ENCODE measurements at regions not wholly inside any gene's neighbourhood (a gene's known extent, or its start where the extent isn't known, plus 50 kb on each side); places are given as distances from the start of the nearest gene placed in this dataset.
"Not testable (repeated sequence)": the region's sequence is repeated elsewhere in the genome, so short reads cannot be mapped to it uniquely, and the experiment has no call there.

DNA sequence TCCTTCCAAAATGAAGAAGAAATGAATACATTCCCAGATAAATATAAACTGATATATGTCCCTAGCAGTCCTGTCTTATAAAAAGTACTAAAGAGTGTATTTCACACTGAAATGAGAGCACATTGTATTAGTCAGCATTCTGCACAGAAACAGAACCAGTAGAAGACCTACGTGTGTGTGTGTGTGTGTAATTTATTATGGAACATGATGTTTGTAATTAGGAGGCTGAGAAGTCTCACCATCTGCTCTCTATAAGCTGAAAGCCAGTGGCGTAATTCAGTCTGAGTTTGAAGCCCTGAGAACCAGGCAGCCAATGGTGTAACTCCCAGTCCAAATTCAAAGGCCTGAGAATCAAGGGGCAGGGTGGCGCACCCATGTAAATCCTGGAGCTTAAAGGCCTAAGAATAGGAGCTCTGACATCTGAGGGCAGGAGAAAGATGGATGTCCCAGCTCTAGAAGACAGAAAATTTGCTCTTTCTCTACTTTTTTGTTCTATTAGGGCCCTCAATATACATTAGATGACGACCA lies 146.5 kb upstream of the LYPLAL1 start:
- DNase-seq: peak; percentile 80

DNA sequence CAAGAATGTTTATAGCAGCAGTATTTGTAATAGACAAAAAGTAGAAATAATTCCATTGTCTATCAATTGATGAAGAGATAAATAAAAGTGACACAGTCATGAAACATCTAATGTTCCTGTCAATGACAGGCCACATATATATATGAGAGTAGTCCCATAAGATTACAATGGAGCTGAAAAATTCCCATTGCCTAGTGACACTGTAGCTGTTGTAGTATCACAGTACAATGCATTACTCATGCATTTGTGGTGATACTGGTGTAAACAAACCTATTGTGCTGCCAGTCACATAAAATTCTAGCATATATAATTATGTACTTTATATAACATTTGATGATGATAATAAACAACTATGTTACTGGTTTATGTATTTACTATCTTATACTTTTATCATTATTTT lies 141.9 kb upstream of the LYPLAL1 start:
- DNase-seq: no peak

DNA sequence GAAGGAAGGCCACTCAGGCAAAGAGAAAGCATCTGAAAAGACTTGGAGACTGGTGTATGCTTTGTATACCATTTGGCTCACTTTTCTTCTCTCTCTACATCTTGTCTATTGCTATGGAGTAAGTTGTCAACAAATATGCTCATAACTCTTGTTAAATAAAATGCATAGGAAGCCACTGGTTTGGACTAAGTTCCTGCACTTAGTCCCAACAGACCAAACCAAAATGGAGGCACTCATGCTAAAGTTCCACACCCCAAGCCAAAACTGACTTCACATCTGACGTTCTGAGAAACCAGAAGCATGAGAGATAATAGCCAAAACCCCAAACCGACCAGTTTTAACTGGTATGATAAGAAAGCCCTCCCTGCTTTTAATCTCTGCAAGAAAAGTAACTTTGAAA lies 135.3 kb upstream of the LYPLAL1 start:
- DNase-seq: no peak

DNA sequence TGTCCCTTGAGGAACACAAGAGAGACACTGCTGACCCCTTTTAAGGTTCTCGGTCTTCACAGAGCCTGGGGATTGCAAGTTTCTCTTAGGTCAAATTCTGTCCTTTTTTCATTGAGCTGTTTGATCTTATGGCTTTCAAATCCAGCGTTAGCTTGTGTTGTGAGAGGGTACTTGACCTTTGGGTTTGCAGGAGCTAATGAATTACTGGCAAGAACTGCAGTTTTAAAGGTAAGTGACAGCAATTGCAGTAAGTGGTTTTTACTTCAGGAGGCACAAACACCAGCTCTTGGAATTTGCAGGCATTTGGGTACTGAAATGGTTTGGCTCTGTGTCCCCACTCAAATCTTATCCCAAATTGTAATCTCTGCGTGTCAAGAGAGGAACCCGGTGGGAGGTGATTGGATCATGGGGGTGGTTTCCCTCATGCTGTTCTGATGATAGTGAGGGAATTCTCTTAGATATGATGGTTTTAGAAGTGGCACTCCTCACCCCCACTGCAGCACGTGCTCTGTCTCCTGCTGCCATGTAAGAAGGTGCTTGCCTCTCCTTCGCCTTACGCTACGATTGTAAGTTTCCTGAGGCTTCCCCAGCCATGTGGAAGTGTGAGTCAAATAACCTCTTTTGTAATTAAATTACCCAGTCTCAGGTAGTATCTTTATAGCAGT lies 134.5 kb upstream of the LYPLAL1 start:
- no peak for DNase-seq

DNA sequence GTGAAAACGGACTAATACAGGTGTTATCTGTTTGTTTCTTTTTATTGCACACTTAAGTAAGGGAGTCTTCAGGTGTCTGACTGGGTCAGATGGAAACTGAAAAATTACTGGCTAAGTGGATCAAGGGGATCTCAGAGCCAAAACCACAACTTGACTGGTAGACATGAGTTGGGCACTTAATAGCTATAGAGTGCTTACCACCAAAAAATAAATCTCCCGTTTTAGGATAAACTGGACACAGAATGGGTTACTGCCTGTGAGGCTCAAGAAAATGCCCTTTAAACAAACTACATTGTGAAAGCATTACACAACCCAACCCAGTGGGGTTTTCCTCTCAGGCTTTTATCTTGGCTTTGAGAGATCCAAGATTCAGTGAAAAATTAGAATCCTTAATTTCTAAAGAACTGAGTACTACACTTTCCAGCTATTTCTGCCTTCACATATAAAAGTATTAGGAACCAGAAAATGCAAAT lies 134.0 kb upstream of the LYPLAL1 start:
- no peak for DNase-seq

DNA sequence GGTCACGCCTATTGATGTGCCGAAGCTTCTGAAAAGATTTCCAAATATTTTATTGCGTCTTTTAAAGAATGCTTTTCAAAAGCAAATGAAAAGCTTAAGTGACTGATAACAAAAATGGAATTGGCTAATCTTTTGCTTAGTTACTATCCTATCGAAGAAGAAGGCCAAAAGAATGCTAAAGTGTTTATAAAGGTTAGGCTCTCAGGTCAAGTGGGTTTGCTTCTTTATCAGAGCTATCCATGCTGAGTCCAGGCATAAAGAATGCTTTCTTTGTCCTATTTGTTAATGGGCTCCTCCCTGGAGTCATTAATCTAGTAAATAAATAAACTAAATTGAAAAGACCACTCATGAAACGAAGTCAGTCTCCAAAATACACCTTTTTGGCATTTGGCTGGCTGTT lies 133.4 kb upstream of the LYPLAL1 start:
- DNase-seq: no peak

DNA sequence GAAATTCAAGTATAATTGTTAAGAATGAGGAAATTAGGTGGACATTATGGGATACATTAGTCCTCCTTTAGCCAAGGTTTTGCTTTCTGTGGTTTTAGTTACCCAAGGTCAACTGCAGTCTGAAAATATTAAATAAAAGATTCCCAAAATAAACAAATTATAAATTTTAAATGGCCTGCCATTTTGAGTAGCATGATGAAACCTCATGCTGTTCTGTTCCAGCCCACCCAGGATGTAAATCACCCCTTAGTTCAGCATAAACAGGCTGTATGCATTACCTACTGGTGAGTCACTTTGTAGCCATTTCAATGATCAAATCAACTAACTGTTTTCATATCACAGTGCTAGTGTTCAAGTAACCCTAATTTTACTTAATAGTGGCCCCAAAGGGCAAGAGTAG lies 132.5 kb upstream of the LYPLAL1 start:
- DNase-seq: peak; percentile 43

DNA sequence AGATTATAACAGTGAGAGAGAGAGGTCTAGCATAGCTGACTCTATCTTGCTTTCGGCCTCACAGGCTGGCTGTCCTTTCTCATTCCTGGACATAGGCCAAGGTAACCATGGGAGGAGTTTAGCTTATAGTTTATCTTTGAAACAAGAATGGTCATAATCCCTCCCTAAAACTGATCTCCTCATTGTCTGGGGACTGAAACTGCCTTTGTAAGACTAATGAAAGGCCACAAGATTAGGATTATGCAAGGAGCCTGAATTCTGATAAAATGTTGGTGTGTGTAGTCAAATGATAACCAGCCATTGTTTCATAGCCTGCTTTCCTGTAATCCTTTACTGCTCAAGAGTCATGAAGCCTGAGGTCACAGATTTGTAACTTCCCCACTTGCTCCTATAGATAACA lies 131.9 kb upstream of the LYPLAL1 start:
- peak; percentile 7 for DNase-seq

DNA sequence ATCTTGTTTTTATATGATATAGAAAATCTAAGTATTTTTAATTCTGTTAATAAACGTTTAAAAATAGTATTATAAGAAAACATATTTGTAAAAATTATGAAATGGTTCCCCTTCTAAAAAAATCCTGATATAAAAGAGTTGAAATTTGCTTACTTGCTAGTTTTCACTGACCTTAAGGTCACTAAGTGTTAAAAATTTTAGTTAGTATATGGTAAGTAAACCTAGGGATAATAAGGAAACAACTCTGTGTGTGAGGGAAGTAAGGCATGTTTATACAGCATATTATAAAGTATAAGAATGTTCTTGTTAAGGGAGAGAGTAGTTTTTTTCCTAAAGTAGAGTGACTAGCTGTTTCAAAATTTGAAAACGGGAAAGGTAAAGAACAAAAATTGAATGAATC lies 130.9 kb upstream of the LYPLAL1 start:
- DNase-seq: no peak

DNA sequence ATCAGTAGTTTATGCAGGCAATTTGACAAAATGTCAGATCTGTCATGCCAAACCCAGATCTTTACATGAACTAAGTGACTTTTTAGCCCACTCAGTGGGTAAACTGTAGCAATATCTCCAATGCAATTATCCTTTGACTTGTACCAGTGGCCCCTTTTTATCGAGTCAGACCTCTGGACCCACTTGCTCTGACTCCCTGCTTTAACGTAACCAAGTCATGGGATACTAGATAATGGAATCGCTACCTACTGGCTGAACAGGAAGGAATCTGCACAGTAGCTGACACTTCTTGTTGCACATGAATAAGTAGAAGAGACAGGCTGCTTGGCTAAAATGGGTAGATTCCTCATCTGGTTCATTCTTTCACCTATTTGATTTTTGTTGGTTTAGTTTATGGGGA lies 128.4 kb upstream of the LYPLAL1 start:
- DNase-seq: no peak

DNA sequence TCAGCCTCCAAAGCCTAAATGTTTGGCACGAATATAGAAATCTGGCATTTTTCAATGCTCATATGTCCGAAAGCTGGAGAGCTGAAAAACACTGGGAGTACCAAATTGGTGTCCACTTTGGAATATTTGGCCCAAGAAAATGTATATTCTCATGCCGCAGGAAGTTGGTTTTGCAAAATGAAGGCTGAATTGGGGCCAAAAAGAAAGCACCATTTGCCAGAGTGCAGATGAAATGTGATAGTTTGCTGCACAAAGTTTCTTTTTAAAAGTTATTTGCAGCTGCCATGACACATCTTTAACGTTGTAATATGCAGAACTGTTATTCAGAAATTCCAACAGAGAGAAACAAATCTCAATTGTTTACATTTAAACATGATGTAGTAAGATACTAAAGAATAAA lies 124.2 kb upstream of the LYPLAL1 start:
- no peak for DNase-seq

- DNase-seq: no peak
Observed at GRCh38 chr1:219050086-219050821, 123.4 kb upstream of the LYPLAL1 start.

- no peak for DNase-seq
Observed at GRCh38 chr1:219050822-219051125, 122.9 kb upstream of the LYPLAL1 start.

- DNase-seq: no peak
Observed at GRCh38 chr1:219051547-219051946, 122.1 kb upstream of the LYPLAL1 start.

DNA sequence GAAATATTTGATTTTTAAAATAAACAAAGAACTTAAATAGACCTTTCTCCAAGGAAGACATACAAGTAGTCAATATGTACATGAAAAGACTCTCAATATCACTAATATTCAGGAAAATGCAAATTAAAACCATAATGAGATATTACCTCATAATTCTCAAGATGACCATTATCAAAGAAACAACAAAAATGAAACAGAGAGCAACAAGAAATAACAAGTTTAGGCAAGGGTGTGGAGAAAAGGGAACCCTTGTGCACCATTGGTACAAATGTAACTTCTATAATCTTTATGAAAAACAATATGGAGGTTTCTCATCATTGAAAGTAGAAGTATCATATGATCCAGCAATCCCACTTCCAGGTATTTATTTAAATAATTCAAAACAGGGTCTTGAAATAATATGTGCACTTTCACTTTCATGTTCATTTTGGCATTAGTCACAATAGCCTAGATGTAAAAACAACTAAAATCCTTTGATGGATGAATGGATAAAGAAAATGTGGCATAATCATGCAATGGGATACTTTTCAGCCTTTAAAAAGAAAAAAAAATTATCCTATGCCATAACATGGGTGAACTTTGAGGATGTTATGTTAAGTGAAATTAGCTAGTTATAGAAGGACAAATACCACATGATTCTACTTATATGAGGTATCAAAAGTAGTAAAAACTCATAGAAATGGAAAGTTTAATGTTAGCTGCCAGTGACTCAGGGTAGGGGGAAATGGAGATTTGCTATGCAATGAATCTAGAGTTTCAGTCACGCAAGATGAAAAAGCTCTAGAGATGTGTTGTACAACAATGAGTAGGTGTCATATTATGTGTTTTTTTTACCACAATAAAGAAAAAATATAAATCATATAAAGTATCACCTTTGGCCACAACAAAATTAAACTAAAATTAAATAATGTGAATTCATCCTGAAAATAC lies 114.5 kb upstream of the LYPLAL1 start:
- no peak for DNase-seq

DNA sequence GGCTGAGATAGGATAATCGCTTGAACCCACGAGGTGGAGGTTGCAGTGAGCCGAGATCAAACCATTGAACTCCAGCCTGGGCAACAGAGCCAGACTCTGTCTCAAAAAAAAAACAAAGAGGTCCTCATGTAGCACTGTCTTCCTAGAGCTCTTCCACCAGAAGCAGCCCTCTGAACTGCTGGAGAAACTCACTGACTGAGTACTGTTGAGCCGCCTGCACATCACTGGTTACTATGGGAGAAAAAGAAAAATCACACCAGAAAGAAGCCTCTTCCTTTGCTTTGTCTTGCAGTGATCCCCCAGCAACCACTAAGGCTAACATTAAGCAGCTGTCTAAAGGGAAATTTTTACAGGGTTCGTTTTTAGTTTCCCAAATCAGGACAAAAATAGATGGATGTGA lies 112.9 kb upstream of the LYPLAL1 start:
- DNase-seq: no peak

GRCh38 chr1:219062161-219062560 lies 111.5 kb upstream of the LYPLAL1 start:
- DNase-seq: no peak

- no peak for DNase-seq
Observed at GRCh38 chr1:219066098-219066497, 107.6 kb upstream of the LYPLAL1 start.

DNA sequence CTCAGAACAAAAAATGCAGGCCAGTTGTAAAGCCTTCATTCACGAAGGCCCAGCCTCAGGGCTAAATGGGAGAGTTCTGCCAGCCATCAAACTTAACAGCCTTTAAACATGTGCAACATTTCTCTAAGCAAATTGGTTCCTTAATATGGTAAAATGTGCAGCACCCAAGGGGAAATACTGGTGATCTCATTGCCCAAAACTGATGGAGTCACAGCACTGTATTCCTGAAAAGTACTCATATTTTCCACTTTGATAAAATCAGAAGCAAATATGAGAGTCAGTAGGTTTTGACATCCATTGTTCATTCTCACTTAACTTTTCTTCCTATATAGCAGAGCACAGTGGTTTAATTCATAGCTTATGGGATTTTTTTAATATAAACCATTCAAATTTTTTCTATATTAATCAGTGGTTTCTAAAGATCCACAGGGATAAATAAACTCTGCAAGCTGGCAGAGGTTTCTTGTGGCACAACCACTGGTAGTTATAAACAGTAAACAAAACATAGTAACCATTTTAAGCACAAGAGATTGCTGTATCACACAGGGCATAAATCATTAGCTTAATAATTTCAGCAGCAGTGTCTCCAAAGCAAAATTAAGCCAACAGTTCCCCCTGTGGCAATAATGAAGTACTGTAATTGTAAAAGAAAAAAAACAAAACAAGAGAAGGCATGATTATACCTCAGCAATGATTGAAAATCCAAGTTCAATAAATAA lies 106.9 kb upstream of the LYPLAL1 start:
- peak; percentile 47 for DNase-seq

DNA sequence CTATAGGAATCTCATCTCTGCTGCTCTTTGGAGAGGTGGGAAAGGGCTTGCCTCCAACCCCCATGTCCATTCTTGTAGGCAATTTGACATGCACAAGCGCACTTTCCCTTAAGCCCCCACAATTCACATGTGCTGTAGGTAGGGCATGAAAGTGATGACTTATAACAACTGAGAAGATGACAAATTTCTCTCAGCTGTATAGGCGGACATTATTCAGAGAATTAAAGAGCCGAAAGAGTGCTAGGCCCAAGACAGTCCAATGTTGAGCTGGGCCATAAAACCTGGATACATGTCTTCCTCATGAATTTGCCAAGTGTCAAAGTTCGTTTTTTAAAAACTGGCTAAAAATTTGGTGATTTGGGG lies 106.3 kb upstream of the LYPLAL1 start:
- no peak for DNase-seq

DNA sequence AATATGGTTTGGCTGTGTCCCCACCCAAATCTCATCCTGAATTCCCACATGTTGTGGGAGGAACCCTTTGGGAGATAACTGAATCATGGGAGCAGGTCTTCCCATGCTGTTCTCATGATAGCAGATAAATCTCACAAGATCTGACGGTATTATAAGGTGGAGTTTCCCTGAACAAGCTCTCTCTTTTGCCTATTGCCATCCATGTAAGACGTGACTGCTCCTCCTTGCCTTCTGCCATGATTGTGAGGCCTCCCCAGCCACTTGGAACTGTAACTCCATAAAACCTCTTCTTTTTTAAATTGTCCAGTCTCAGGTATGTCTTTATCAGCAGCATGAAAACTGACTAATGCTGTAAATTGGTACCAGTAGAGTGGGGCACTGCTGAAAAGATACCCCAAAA lies 103.3 kb upstream of the LYPLAL1 start:
- DNase-seq: not testable (repeated sequence)

DNA sequence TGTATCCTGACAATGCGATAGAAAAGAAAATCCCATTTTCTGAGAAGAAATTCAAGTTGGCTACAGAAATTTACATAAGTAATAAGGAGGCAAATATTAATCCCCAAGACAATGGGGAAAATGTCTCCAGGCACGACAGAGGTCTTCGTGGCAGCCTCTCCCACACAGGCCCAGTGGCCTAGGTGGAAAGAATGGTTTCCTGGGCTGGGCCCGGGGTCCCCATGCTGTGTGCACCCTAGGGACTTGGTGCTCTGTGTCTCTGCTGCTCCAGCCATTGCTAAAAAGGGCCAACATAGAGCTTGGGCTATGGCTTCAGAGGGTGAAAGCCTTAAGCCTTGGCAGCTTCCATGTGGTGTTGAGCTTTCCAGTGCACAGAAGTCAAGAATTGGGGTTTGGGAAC lies 102.5 kb upstream of the LYPLAL1 start:
- no peak for DNase-seq

GRCh38 chr1:219072329-219072728 lies 101.3 kb upstream of the LYPLAL1 start:
- DNase-seq: no peak
